ENCODE measurements at regions not wholly inside any gene's neighbourhood (a gene's known extent, or its start where the extent isn't known, plus 50 kb on each side); places are given as distances from the start of the nearest gene placed in this dataset.

- Histone ChIP-seq H3K9me3 (ENCODE audit: low read depth) (no peaks in the 10 kb centered on the region), H3K4me1 (ENCODE audit: low read depth) (no peaks in the 10 kb centered on the region), H3K27me3 (no peaks in the 10 kb centered on the region), H3K4me3 (no peak overlapping the region), H3K36me3 (no peaks in the 10 kb centered on the region), H3K27ac (no peak overlapping the region)
- TF ChIP-seq CTCF (IDR thresholded peaks at IDR 0.05; ENCODE audit: low read depth, low read length) = no peak
- peak in 1 of 2 donors; percentile 26 for DNase-seq (ENCODE audit: low read depth in 1 of 2, low spot score in 1 of 2)
These were observed 884.8 kb upstream of the ZEB2 start for GRCh38 chr2:145404690-145405089.

- no peak overlapping the region for H3K4me3 ChIP-seq
- TF ChIP-seq CTCF (IDR thresholded peaks at IDR 0.05; ENCODE audit: low read depth, low read length) = no peak
- no peaks in the 10 kb centered on the region for H3K4me1 ChIP-seq (ENCODE audit: low read depth)
- no peaks in the 10 kb centered on the region for H3K27me3 ChIP-seq
- H3K9me3 ChIP-seq (ENCODE audit: low read depth) = no peaks in the 10 kb centered on the region
- H3K36me3 ChIP-seq = no peaks in the 10 kb centered on the region
- DNase-seq (ENCODE audit: low read depth in 1 of 2, low spot score in 1 of 2) = no peak
- H3K27ac ChIP-seq = no peak overlapping the region
These were observed 882.9 kb upstream of the ZEB2 start for GRCh38 chr2:145402706-145403277.

- no peaks in the 10 kb centered on the region for H3K4me1 ChIP-seq (ENCODE audit: low read depth)
These were observed 879.2 kb upstream of the ZEB2 start for GRCh38 chr2:145399131-145399530.

GRCh38 chr2:145394181-145394580 lies 874.3 kb upstream of the ZEB2 start:
- no peaks in the 10 kb centered on the region for H3K4me1 ChIP-seq (ENCODE audit: low read depth)
- no peaks in the 10 kb centered on the region for H3K9me3 ChIP-seq (ENCODE audit: low read depth)
- TF ChIP-seq CTCF (IDR thresholded peaks at IDR 0.05; ENCODE audit: low read depth, low read length) = no peak
- H3K27me3 ChIP-seq = no peaks in the 10 kb centered on the region
- no peak overlapping the region for H3K27ac ChIP-seq
- DNase-seq (ENCODE audit: low read depth in 1 of 2, low spot score in 1 of 2) = no peak
- no peaks in the 10 kb centered on the region for H3K36me3 ChIP-seq
- H3K4me3 ChIP-seq = no peak overlapping the region

More at GRCh38 chr2:145399131-145399530, 879.2 kb upstream of the ZEB2 start:
- Histone ChIP-seq H3K9me3 (ENCODE audit: low read depth) (no peaks in the 10 kb centered on the region), H3K27me3 (no peaks in the 10 kb centered on the region), H3K27ac (no peak overlapping the region), H3K36me3 (no peaks in the 10 kb centered on the region), H3K4me3 (no peak overlapping the region)
- peak in 1 of 2 donors; percentile 28 for DNase-seq (ENCODE audit: low read depth in 1 of 2, low spot score in 1 of 2)
- TF ChIP-seq CTCF (IDR thresholded peaks at IDR 0.05; ENCODE audit: low read depth, low read length) = no peak

GRCh38 chr2:145386973-145387372 lies 867.1 kb upstream of the ZEB2 start:
- Histone ChIP-seq H3K4me1 (ENCODE audit: low read depth) (no peaks in the 10 kb centered on the region), H3K36me3 (no peaks in the 10 kb centered on the region), H3K27me3 (no peaks in the 10 kb centered on the region), H3K9me3 (ENCODE audit: low read depth) (no peaks in the 10 kb centered on the region), H3K4me3 (no peak overlapping the region), H3K27ac (no peak overlapping the region)
- no peak for DNase-seq (ENCODE audit: low read depth in 1 of 2, low spot score in 1 of 2)
- TF ChIP-seq CTCF (IDR thresholded peaks at IDR 0.05; ENCODE audit: low read depth, low read length) = no peak
